C4-2B (cell line): ENCODE measurements at regions not wholly inside any gene's neighbourhood (a gene's known extent, or its start where the extent isn't known, plus 50 kb on each side); places are given as distances from the start of the nearest gene placed in this dataset.

Experiments used
- ZFX ChIP-seq: fragments of 450-650 bp; IDR thresholded peaks from 2 replicates; pipeline ENCODE4 v1.6.1; 2017
- TF ChIP-seq, protein P1 (sequence below): fragments of 450-650 bp; conservative IDR thresholded peaks from 2 replicates; pipeline ENCODE4 v1.5.1; 2017; ENCODE audit warnings: mild to moderate bottlenecking

DNA sequence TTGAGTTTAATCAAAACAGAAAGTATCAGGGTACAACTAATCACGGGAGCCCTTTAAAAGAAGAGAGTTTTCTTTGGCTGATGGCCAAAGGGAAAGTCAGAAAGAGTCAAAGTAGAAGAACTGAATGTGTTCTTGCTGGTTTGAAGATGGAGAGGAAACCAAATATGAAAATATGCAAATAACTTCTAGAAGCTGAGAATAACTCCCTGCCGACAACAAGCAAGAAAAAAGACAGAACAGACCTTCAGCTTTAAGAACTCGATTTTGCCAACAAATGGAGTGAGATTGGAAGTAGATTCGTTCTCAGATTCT lies 903.8 kb downstream of the STIM2 start:
- TF ChIP-seq, protein P1, sequence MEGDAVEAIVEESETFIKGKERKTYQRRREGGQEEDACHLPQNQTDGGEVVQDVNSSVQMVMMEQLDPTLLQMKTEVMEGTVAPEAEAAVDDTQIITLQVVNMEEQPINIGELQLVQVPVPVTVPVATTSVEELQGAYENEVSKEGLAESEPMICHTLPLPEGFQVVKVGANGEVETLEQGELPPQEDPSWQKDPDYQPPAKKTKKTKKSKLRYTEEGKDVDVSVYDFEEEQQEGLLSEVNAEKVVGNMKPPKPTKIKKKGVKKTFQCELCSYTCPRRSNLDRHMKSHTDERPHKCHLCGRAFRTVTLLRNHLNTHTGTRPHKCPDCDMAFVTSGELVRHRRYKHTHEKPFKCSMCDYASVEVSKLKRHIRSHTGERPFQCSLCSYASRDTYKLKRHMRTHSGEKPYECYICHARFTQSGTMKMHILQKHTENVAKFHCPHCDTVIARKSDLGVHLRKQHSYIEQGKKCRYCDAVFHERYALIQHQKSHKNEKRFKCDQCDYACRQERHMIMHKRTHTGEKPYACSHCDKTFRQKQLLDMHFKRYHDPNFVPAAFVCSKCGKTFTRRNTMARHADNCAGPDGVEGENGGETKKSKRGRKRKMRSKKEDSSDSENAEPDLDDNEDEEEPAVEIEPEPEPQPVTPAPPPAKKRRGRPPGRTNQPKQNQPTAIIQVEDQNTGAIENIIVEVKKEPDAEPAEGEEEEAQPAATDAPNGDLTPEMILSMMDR = no peak
- no peak for TF ChIP-seq ZFX
